Nephron (organoid): ENCODE measurements at regions not wholly inside any gene's neighbourhood (a gene's known extent, or its start where the extent isn't known, plus 50 kb on each side); places are given as distances from the start of the nearest gene placed in this dataset.

ENCODE experiments used
- H3K27ac Mint-ChIP-seq, 3 experiments: 2 replicates each; pipeline ENCODE4 v1.8.0; 2020; ENCODE audit warnings: mixed read lengths in 3 of 3, mild to moderate bottlenecking in 2 of 3, moderate library complexity in 1 of 3
- H3K27me3 Mint-ChIP-seq: 2 replicates; pipeline ENCODE4 v1.8.0; 2021; ENCODE audit warnings: low read depth, mild to moderate bottlenecking, moderate library complexity, mixed read lengths
- H3K36me3 Mint-ChIP-seq: 2 replicates; pipeline ENCODE4 v1.8.0; 2020; ENCODE audit warnings: low read depth, mixed read lengths
- H3K4me1 Mint-ChIP-seq: 2 replicates; pipeline ENCODE4 v1.8.0; 2020; ENCODE audit warnings: mixed read lengths
- H3K4me3 Mint-ChIP-seq, 3 experiments: 2 replicates each; pipeline ENCODE4 v1.8.0; 2020; ENCODE audit warnings: mild to moderate bottlenecking in 3 of 3, mixed read lengths in 3 of 3, moderate library complexity in 2 of 3
- H3K9me3 Mint-ChIP-seq: 2 replicates; pipeline ENCODE4 v1.8.0; 2020; ENCODE audit warnings: mixed read lengths
- CTCF ChIP-seq, 3 experiments: fragments of 200-600 bp; sonication (generic); IDR thresholded peaks; one replicate each; pipeline ENCODE4 v1.5.0; 2021; ENCODE audit warnings: antibody characterized with exemption in 3 of 3; ENCODE audit not compliant: unreplicated experiment in 3 of 3

- peaks cover 22% of the 10 kb centered on the region for H3K9me3 Mint-ChIP-seq
- H3K36me3 Mint-ChIP-seq = no peaks in the 10 kb centered on the region
- no peak for TF ChIP-seq CTCF (IDR thresholded peaks at IDR 0.05; ENCODE audit: unreplicated experiment in 3 of 3)
- H3K4me3 Mint-ChIP-seq = no peak overlapping the region
- no peaks in the 10 kb centered on the region for H3K27me3 Mint-ChIP-seq
- H3K4me1 Mint-ChIP-seq = no peaks in the 10 kb centered on the region
- no peak overlapping the region for H3K27ac Mint-ChIP-seq
Measured at GRCh38 chr6:114839019-114839418, 496.2 kb upstream of the HS3ST5 start.

- H3K9me3 Mint-ChIP-seq = no peaks in the 10 kb centered on the region
- no peak for TF ChIP-seq CTCF (IDR thresholded peaks at IDR 0.05; ENCODE audit: unreplicated experiment in 3 of 3)
- no peak overlapping the region for H3K27ac Mint-ChIP-seq
- H3K36me3 Mint-ChIP-seq = no peaks in the 10 kb centered on the region
- H3K4me1 Mint-ChIP-seq = no peaks in the 10 kb centered on the region
- H3K4me3 Mint-ChIP-seq = no peak overlapping the region
- H3K27me3 Mint-ChIP-seq = no peaks in the 10 kb centered on the region
Measured at GRCh38 chr6:114833211-114833610, 490.4 kb upstream of the HS3ST5 start.

DNA sequence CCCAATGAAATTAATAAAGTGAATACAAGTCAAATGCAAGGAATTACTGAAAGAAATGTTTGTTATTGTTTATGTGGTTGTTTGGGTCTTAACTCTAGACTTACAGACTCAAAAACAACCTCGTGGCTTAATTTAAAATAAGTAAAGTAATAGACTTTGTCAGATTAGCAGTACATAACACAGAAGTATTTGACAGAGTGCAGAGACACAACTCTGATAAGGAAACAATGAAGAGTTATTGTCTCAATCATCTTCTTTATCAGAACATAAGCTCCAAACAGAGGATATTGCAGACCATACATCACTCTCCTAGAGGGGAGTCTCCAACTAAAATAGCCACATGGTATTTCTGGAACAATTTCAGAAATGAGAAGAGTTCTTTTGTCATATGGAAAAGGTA is 487.7 kb upstream of the HS3ST5 start:
- H3K4me3 Mint-ChIP-seq = no peak overlapping the region

DNA sequence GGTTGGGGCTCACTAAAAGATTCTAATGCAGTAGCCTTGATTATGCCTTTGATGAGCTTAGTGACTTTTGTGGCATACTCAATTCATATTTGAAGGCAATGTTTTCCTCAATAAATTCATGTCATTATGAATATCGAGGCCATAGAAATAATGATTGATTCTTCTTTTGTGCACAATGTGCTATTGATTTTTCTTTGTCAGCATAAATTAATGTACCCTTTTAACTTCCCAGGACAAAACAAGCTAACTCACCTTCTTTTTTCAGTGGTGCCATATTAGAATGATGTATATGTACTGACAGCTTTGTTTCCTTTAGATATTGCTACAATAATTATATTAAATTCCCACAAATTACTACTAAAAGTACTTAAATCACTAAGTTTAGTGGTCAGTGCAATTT is 484.3 kb upstream of the HS3ST5 start:
- H3K9me3 Mint-ChIP-seq = no peaks in the 10 kb centered on the region
- no peak for TF ChIP-seq CTCF (IDR thresholded peaks at IDR 0.05; ENCODE audit: unreplicated experiment in 3 of 3)
- H3K36me3 Mint-ChIP-seq = no peaks in the 10 kb centered on the region
- no peaks in the 10 kb centered on the region for H3K27me3 Mint-ChIP-seq
- H3K4me3 Mint-ChIP-seq = no peak overlapping the region
- H3K27ac Mint-ChIP-seq = no peak overlapping the region
- no peaks in the 10 kb centered on the region for H3K4me1 Mint-ChIP-seq

More for the DNA sequence above, 487.7 kb upstream of the HS3ST5 start:
- H3K4me1 Mint-ChIP-seq = no peaks in the 10 kb centered on the region
- no peak overlapping the region for H3K27ac Mint-ChIP-seq
- no peak for TF ChIP-seq CTCF (IDR thresholded peaks at IDR 0.05; ENCODE audit: unreplicated experiment in 3 of 3)
- H3K9me3 Mint-ChIP-seq = no peaks in the 10 kb centered on the region
- H3K36me3 Mint-ChIP-seq = no peaks in the 10 kb centered on the region
- no peaks in the 10 kb centered on the region for H3K27me3 Mint-ChIP-seq

GRCh38 chr6:114824409-114824808 is 481.6 kb upstream of the HS3ST5 start:
- no peak for TF ChIP-seq CTCF (IDR thresholded peaks at IDR 0.05; ENCODE audit: unreplicated experiment in 3 of 3)
- Mint-ChIP-seq H3K4me3 (no peak overlapping the region), H3K27ac (no peak overlapping the region), H3K27me3 (no peaks in the 10 kb centered on the region), H3K9me3 (no peaks in the 10 kb centered on the region), H3K4me1 (no peaks in the 10 kb centered on the region), H3K36me3 (no peaks in the 10 kb centered on the region)

DNA sequence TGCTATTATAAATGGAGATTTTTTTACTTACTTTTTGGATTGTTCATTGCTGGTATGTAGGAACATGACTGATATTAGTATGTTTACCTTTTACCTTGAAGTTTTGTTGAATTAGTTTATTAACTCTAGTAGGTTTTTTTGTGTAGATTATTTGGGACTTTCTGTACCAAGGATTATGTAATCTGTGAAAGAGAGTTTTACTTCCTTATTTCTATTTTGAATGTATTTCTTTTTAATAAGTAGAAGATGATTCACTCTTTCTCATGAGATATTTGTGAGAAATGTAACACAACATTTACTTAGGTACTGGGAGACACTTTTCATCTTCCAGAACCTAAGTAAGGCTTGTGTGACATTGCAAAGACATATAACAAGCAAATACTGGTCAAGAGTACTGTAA is 473.9 kb upstream of the HS3ST5 start:
- no peaks in the 10 kb centered on the region for H3K9me3 Mint-ChIP-seq
- no peak for TF ChIP-seq CTCF (IDR thresholded peaks at IDR 0.05; ENCODE audit: unreplicated experiment in 3 of 3)
- no peak overlapping the region for H3K27ac Mint-ChIP-seq
- no peak overlapping the region for H3K4me3 Mint-ChIP-seq
- H3K36me3 Mint-ChIP-seq = no peaks in the 10 kb centered on the region
- H3K4me1 Mint-ChIP-seq = no peaks in the 10 kb centered on the region
- H3K27me3 Mint-ChIP-seq = no peaks in the 10 kb centered on the region
